Dedifferentiated amniotic fluid mesenchymal stem cell (primary cell): ENCODE measurements at regions not wholly inside any gene's neighbourhood (a gene's known extent, or its start where the extent isn't known, plus 50 kb on each side); places are given as distances from the start of the nearest gene placed in this dataset.
"Not testable (repeated sequence)": the region's sequence is repeated elsewhere in the genome, so short reads cannot be mapped to it uniquely, and the experiment has no call there.

Experiments
- DNase-seq: peaks from one replicate; pipeline ENCODE4 v3.0.0-alpha.2; 2016; ENCODE audit errors: extremely low spot score

DNA sequence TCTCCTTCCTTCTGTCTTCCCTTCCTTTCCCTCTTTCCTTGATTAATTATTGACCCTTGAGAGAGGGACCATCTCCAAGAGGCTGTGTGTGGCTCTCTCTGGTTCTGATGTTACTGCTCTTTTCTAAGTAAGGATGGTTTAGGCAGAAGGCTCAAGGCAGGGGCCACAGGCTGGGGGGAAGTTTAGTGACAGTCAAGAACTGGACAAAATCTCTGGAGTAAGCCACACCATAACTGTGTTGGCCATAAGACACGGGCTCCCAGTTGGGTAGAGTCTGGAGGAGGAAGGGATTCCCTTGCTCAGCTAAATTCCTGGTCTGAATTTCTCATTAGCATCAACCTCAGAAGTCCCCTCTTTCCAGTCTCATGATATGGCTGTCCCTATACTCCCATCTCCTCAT lies 74.7 kb downstream of the BUD13 start:
- no peak for DNase-seq

DNA sequence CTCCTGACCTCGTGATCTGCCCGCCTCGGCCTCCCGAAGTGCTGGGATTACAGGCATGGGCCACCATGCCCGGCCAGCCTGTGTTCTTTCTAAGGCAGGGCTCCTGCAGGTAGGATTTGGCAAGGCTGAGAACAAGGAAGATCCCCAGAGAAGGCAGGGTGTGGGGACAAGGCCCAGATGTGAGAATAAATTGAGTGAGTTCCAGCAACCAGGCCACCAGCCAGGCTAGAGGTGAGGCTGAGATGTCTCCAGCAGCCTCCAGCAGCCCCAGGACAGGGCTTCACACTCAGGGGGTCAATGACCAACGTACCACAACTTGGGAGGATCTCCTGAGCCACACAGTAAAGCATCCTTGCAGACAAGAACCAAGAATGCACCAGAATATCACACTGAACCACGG lies 75.1 kb downstream of the BUD13 start:
- DNase-seq: no peak

GRCh38 chr11:116697011-116697410 lies 75.8 kb downstream of the BUD13 start:
- no peak for DNase-seq

DNA sequence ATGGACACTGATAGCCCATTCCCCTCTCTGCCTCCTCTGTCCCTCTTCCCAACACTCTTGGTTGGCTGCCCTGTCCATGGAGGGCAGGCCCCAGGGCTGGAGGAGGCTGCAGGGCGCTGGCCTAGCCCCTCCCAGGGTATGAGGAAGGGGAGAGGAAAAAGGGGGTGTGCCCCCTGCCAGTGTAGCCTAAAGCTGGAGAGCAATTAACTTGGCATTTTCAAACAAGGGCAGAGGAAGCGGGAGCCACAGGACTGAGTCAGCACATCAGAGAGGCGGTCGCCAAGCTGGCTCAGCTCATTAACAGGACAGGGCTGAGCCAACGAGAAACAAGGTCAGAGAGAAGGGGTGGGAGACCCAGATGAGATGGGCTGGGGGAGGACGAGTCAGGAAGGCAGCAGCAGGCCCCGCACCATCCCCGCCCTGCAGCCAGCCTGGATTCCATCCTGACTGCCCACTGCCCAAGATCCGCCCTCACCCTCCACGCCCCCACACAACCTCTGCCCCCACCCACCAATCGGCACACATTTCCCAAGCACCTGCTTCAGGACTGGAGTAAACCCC lies 76.3 kb downstream of the BUD13 start:
- no peak for DNase-seq

GRCh38 chr11:116695657-116696254 lies 77.0 kb downstream of the BUD13 start:
- DNase-seq: no peak

GRCh38 chr11:116694815-116695590 lies 77.8 kb downstream of the BUD13 start:
- no peak for DNase-seq

DNA sequence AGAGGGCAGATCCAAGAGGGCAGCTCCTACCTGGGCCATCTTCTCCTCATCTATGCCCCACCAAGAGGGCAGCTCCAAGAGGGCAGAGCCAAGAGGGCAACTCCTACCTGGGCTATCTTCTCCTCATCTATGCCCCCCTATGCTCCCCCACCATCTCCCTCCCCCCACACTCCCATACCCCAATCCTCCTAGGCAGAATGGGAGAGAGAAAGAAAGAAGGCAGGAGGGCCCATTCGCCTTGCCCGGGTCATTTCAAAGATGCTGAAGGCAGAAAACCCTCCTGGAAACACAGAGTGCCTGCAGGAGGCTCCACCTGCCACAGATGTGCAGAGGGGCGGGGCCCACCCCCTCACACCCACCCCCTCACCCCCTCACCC lies 78.5 kb downstream of the BUD13 start:
- no peak for DNase-seq

DNA sequence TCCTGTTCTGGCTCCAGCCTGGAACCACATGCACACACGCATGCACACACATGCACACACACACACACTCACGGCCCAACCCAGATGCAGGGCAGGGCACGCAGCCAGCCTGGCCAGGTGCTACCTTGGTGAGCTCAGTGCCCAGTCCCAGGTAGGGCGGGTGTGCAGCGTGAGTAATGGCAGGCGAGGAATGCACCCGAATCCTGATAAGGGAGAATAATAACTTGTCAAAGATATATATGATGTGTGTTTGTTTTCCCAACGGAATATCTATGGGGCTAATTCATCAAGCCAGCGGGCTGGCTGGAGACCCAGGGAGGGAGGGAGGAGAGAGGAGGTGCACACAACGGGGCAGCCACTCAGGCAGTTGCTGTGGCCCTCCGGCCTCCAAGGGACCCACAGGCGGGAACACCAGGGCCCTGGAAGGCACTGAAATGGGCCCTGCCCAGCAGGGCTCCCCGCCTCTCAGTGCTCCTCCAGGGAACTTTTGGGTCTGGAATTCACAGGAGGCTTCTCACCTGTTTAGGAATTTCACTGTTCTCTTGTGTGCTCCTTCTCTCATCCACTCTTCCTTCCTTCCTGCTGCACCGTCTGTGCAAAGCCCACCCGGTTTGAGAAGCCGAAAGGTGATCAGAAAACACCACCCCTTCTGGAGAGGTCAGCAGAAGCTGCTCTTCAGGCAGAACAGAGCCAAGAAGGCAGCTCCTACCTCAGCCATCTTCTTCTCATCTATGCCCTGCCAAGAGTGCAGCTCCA lies 79.0 kb downstream of the BUD13 start:
- DNase-seq: no peak

DNA sequence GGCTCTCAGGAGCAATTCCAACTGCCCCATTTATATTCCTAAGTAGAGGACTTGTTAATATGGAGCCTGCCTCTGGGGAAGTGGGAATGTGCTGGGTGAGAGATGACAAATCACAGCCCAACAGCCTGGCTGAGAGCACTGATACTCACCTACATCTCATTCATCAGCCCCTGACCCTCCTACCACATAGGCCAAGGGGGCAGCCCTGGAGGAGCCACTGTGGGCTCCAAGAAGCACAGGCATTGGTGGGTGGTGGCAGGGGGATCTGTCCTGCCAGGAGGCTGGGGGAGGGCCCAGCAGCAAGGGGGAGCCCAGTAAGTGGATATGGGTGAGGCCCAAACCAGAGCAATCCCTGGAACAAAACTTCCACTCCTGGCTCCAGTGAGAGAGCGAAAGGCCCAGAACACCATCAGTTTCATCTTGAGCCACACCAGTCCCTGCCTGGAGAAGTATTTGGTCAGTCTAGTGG lies 79.7 kb downstream of the BUD13 start:
- DNase-seq: no peak

- DNase-seq: no peak
These were observed 80.3 kb downstream of the BUD13 start for GRCh38 chr11:116692318-116693101.

GRCh38 chr11:116691771-116692177 lies 81.0 kb downstream of the BUD13 start:
- DNase-seq: no peak

- DNase-seq: no peak
These were observed 82.2 kb downstream of the BUD13 start for GRCh38 chr11:116690611-116691010.

GRCh38 chr11:116689413-116690127 lies 83.2 kb downstream of the BUD13 start:
- DNase-seq: no peak

DNA sequence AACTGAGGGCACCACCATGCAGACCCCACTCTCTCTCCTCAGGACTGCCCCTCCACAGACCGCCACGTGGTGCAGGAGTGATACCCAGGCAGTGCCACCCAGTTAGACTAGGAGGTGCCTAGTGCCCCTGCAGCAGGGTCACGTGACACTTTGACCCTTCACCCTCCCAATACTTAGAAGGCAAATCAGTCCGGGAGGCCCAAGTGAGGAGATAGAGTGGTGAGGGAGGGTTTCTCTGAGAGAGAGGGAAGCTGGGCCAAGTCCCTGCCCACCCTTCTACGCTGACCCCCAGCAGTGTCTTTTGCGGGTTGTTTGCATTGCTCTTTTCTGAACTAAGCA lies 84.6 kb downstream of the BUD13 start:
- DNase-seq: no peak

DNA sequence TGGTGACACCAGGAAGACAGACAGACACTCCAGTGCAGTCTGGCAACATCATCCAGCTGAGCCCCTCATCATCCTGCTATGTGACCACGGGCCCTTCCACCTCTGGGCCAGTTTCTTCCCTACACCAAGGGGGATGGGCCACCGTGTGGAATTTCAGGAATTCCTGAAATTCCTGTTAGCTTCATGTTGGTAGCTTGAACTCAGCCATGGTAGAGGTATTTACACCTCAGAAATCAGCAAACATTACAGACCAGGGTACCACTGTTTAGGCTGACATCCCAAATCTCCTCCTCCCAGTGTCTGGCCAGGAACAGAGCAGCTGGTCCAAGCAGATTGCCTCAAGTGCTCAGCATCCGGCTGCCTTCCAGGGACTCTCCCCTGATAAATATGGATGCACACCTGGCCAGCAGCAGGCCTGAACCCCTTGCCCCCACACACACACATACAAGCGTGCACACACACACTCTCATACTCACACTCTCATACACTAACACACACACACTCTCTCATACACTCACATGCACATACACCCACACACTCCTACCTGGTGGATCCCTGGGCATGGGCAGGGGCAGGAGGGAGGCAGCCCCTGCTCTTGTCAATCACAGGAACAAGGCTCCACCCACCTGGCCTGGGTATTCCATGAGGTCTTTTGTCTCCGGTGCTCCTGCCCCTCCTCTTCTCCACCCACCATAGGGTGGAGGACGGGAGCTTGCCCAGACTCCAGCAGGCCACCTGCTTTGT lies 85.2 kb downstream of the BUD13 start:
- DNase-seq: no peak

DNA sequence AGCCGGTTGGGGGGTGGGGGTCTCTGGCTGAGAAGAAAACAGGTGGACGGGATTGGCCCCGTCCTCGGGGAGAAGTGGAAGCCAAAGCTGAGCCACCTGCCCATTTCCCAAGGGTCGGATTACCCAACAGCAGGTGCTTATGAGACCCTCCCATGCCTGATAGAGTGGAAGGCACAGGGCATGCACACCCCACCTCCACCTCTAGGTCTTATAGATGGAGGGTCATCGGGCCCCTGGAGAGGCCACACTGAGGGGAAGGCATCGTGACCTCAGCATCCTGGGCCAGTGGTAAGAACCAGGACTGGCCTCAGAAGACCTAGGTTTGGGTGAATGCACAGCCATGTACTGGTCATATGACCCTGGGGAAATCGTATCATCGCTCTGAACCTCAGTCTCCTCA lies 85.9 kb downstream of the BUD13 start:
- no peak for DNase-seq

GRCh38 chr11:116683982-116684381 lies 88.8 kb downstream of the BUD13 start:
- no peak for DNase-seq

- no peak for DNase-seq
These were observed 92.2 kb downstream of the BUD13 start for GRCh38 chr11:116680349-116681125.

DNA sequence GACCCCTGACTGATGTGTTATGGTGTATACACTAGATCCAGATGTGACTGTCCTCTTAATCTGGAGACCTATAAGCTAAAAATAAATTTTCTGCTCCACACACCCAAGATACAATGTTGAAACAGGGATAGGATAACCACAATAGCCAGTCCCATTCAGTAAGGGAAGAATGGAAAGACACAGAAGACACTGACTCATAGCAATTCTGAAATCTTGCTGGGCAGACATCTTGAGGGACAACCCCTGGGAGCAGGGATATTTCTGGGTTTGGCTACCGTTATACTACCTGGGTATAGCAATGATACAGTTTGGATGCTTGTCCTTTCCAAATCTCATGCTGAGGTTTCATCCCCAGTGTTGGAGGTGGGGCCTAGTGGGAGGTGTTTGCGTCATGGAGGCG lies 93.9 kb downstream of the BUD13 start:
- DNase-seq: no peak

GRCh38 chr11:116667318-116667717 lies 105.5 kb downstream of the BUD13 start:
- not testable (repeated sequence) for DNase-seq
